ENCODE measurements at regions not wholly inside any gene's neighbourhood (a gene's known extent, or its start where the extent isn't known, plus 50 kb on each side); places are given as distances from the start of the nearest gene placed in this dataset.

DNA sequence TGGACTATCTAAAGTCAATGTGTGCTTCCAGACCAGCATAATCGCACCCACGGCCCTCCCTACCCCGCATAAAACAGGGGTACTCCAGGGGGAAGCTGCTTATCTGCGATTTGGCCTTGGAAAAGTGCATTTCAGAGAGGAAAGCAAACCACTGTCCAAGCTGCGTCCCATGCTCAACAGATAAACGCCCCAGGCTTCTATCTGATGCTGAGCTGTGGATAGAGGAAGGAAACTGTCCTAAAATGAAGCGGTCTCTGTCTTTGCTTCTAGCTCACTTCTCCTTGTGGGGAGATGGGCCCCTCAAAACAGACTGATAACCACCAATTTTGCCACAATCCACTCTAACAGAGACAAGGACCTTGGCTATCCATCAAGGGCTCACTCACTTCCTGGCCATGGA, 160.5 kb upstream of the TNRC6C start:
- TF ChIP-seq, protein P1, sequence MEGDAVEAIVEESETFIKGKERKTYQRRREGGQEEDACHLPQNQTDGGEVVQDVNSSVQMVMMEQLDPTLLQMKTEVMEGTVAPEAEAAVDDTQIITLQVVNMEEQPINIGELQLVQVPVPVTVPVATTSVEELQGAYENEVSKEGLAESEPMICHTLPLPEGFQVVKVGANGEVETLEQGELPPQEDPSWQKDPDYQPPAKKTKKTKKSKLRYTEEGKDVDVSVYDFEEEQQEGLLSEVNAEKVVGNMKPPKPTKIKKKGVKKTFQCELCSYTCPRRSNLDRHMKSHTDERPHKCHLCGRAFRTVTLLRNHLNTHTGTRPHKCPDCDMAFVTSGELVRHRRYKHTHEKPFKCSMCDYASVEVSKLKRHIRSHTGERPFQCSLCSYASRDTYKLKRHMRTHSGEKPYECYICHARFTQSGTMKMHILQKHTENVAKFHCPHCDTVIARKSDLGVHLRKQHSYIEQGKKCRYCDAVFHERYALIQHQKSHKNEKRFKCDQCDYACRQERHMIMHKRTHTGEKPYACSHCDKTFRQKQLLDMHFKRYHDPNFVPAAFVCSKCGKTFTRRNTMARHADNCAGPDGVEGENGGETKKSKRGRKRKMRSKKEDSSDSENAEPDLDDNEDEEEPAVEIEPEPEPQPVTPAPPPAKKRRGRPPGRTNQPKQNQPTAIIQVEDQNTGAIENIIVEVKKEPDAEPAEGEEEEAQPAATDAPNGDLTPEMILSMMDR (IDR thresholded peaks at IDR 0.05) = no peak
- no peak overlapping the region for H3K27ac ChIP-seq
- H3K4me1 ChIP-seq (ENCODE audit: control insufficient read depth in 1 of 2, insufficient read depth in 1 of 2, low read depth in 1 of 2, low read length in 1 of 2) = no peaks in the 10 kb centered on the region
- no peaks in the 10 kb centered on the region for H3K9me3 ChIP-seq
- no peak overlapping the region for H3K4me3 ChIP-seq (ENCODE audit: low read depth in 1 of 2, low read length in 1 of 2)
- H3K27me3 ChIP-seq = peaks cover 73% of the 10 kb centered on the region
- H3K36me3 ChIP-seq = no peaks in the 10 kb centered on the region

DNA sequence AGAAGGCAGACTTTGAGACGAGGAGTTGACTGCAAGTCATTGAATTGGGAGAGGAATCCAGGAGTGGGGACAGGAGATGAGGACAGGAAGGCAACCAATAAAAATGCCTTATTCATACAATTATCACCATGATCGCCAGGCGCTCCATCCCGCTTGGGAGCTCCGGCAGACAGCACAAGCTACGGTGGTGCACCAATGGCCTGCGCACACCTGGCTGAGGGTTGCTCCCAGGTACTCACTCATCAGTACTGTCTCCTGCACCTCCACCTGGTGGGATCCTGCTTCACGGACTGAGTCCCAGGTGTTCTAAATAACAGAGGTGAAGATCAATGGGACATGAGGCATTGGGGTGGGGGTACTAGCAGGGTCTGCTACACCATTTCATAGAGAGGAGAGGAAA, 160.0 kb upstream of the TNRC6C start:
- no peaks in the 10 kb centered on the region for H3K9me3 ChIP-seq
- H3K4me3 ChIP-seq (ENCODE audit: low read depth in 1 of 2, low read length in 1 of 2) = no peak overlapping the region
- H3K27me3 ChIP-seq = peaks cover 73% of the 10 kb centered on the region
- no peaks in the 10 kb centered on the region for H3K36me3 ChIP-seq
- H3K27ac ChIP-seq = no peak overlapping the region
- H3K4me1 ChIP-seq (ENCODE audit: control insufficient read depth in 1 of 2, insufficient read depth in 1 of 2, low read depth in 1 of 2, low read length in 1 of 2) = no peaks in the 10 kb centered on the region
- TF ChIP-seq, protein P1 (IDR thresholded peaks at IDR 0.05) = no peak

DNA sequence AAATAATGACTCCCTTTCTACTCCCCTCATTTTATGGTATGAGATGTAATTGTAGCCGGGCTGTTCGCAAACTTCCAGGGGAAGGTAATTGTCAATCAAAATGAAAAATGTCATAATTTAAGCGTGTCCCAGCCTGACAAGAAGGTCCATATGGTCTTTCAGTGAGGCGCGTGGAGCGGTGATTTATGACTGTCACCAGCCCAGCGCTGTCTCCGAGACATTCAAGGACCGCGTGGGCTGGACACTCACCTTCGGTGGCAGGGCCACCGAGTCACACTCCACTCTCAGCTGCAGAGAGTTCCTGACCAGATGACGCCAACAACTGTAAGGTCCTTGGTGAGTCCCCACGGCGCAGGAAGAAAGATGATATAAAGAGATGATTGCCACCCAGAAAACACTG, 157.7 kb upstream of the TNRC6C start:
- H3K4me3 ChIP-seq (ENCODE audit: low read depth in 1 of 2, low read length in 1 of 2) = no peak overlapping the region
- H3K27ac ChIP-seq = no peak overlapping the region
- TF ChIP-seq, protein P1 (IDR thresholded peaks at IDR 0.05) = no peak
- H3K36me3 ChIP-seq = no peaks in the 10 kb centered on the region
- H3K27me3 ChIP-seq = peaks cover 68% of the 10 kb centered on the region
- H3K9me3 ChIP-seq = no peaks in the 10 kb centered on the region
- H3K4me1 ChIP-seq (ENCODE audit: control insufficient read depth in 1 of 2, insufficient read depth in 1 of 2, low read depth in 1 of 2, low read length in 1 of 2) = no peaks in the 10 kb centered on the region

DNA sequence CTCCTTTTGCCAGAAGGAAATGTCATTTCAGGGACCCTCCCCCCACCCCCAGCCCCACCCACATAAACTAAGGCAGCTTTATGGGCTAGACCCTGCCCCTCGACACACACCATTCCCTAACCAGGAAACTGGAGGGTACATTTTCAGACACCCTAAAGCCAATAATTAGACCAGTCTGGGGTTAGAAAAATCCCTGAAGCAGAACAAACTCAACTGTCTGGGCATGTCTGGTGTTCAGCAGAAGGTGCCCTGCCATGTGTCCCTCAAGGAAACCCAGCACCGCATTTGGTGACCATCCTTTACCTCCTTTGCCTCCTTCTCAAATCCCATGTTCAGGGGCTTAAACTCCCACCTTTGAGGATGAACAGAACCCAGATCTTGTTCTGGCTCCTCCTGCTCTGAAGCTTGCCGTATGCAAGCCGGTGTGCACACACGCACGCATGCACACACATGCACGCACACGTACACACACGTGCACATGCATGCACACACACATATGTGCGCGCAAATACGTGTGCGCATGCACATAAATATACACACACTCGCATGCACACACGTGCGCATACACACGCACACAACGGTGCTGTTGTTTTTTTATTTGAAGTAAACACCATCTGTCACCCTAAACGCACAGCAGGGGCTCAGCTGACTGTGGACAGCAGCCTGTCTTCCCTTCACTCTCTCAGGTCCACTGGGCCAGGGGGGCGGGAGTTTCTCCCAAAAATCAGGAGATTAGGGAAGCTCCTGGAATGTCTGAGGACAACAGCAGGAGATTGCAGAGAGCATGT, 156.8 kb upstream of the TNRC6C start:
- no peaks in the 10 kb centered on the region for H3K36me3 ChIP-seq
- no peaks in the 10 kb centered on the region for H3K4me1 ChIP-seq (ENCODE audit: control insufficient read depth in 1 of 2, insufficient read depth in 1 of 2, low read depth in 1 of 2, low read length in 1 of 2)
- H3K4me3 ChIP-seq (ENCODE audit: low read depth in 1 of 2, low read length in 1 of 2) = no peak overlapping the region
- no peaks in the 10 kb centered on the region for H3K9me3 ChIP-seq
- H3K27ac ChIP-seq = no peak overlapping the region
- peaks cover 63% of the 10 kb centered on the region for H3K27me3 ChIP-seq
- TF ChIP-seq, protein P1 (IDR thresholded peaks at IDR 0.05) = no peak

DNA sequence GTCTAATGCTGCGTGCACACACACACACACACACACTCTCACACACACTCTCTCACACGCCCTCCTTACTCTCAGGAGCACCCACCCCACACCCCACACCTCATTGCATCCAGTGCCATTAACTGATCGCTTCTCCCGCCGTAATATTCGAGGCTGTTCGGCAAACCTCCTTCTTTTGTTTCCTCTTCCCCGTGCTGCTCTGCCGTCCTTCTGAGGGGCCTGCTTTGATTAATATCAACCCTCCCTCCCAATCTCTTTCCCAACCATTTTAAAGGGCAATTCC, 156.2 kb upstream of the TNRC6C start:
- TF ChIP-seq, protein P1 (IDR thresholded peaks at IDR 0.05) = no peak
- peaks cover 63% of the 10 kb centered on the region for H3K27me3 ChIP-seq
- H3K4me3 ChIP-seq (ENCODE audit: low read depth in 1 of 2, low read length in 1 of 2) = no peak overlapping the region
- H3K9me3 ChIP-seq = no peaks in the 10 kb centered on the region
- H3K36me3 ChIP-seq = no peaks in the 10 kb centered on the region
- H3K4me1 ChIP-seq (ENCODE audit: control insufficient read depth in 1 of 2, insufficient read depth in 1 of 2, low read depth in 1 of 2, low read length in 1 of 2) = no peaks in the 10 kb centered on the region
- no peak overlapping the region for H3K27ac ChIP-seq

Data from neutrophil (primary cell).